PC-9 (cell line): ENCODE measurements at regions not wholly inside any gene's neighbourhood (a gene's known extent, or its start where the extent isn't known, plus 50 kb on each side); places are given as distances from the start of the nearest gene placed in this dataset.

ENCODE experiments used
- CTCF ChIP-seq: fragments of 200-600 bp; sonication (generic); conservative IDR thresholded peaks from 2 replicates; pipeline ENCODE4 v1.6.1; 2017; ENCODE audit warnings: mixed run types, antibody characterized with exemption, mild to moderate bottlenecking, moderate library complexity
- EZH2 ChIP-seq: fragments of 200-600 bp; sonication (generic); IDR thresholded peaks from 2 replicates; pipeline ENCODE4 v1.8.0; 2017; ENCODE audit warnings: antibody characterized with exemption, low read depth

GRCh38 chr6:74071214-74071613 is 375.2 kb downstream of the CD109 start:
- TF ChIP-seq CTCF (no peak), EZH2 (no peak)
